ENCODE measurements at regions not wholly inside any gene's neighbourhood (a gene's known extent, or its start where the extent isn't known, plus 50 kb on each side); places are given as distances from the start of the nearest gene placed in this dataset.

GRCh38 chr2:161078211-161078539, 82.1 kb upstream of the TANK start:
- H3K36me3 Mint-ChIP-seq, result no peaks in the 10 kb centered on the region
- H3K9me3 Mint-ChIP-seq, result peaks cover 8% of the 10 kb centered on the region
- no peak overlapping the region for H3K4me3 Mint-ChIP-seq
- no peaks in the 10 kb centered on the region for H3K27me3 Mint-ChIP-seq (ENCODE audit: low read depth)
- H3K27ac Mint-ChIP-seq, result no peak overlapping the region
- TF ChIP-seq, protein P1, sequence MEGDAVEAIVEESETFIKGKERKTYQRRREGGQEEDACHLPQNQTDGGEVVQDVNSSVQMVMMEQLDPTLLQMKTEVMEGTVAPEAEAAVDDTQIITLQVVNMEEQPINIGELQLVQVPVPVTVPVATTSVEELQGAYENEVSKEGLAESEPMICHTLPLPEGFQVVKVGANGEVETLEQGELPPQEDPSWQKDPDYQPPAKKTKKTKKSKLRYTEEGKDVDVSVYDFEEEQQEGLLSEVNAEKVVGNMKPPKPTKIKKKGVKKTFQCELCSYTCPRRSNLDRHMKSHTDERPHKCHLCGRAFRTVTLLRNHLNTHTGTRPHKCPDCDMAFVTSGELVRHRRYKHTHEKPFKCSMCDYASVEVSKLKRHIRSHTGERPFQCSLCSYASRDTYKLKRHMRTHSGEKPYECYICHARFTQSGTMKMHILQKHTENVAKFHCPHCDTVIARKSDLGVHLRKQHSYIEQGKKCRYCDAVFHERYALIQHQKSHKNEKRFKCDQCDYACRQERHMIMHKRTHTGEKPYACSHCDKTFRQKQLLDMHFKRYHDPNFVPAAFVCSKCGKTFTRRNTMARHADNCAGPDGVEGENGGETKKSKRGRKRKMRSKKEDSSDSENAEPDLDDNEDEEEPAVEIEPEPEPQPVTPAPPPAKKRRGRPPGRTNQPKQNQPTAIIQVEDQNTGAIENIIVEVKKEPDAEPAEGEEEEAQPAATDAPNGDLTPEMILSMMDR (IDR thresholded peaks at IDR 0.05; ENCODE audit: unreplicated experiment), result no peak
- no peak for DNase-seq (ENCODE audit: low spot score in 2 of 2, unreplicated experiment in 2 of 2)
- H3K4me1 Mint-ChIP-seq, result peaks cover 8% of the 10 kb centered on the region

DNA sequence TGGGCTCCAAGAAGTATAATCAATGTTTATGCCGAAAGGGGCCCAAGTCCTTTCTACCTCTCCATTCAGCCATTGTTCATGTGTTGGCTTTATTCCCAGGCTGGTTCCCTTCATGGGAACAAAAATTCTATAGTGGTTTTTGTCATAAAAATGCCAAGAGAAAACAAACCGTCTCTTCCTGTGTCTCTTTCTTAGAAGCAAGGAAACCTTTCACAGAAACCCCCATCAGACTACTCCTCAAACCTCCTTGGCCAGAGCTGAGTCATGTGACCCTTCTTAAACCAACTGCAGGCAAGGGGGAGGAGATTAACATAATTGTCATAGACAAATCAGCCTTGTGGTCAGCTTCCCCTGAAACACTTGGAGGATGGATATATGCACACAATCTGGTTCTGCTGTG, 75.1 kb upstream of the TANK start:
- no peaks in the 10 kb centered on the region for H3K27me3 Mint-ChIP-seq (ENCODE audit: low read depth)
- H3K36me3 Mint-ChIP-seq, result no peaks in the 10 kb centered on the region
- H3K4me1 Mint-ChIP-seq, result no peaks in the 10 kb centered on the region
- no peak overlapping the region for H3K4me3 Mint-ChIP-seq
- DNase-seq (ENCODE audit: low spot score in 2 of 2, unreplicated experiment in 2 of 2), result no peak
- H3K9me3 Mint-ChIP-seq, result peaks cover 4% of the 10 kb centered on the region
- no peak overlapping the region for H3K27ac Mint-ChIP-seq
- TF ChIP-seq, protein P1 (IDR thresholded peaks at IDR 0.05; ENCODE audit: unreplicated experiment), result no peak

- Mint-ChIP-seq H3K4me1 (no peaks in the 10 kb centered on the region), H3K4me3 (no peak overlapping the region), H3K9me3 (no peaks in the 10 kb centered on the region), H3K36me3 (no peaks in the 10 kb centered on the region), H3K27ac (no peak overlapping the region), H3K27me3 (ENCODE audit: low read depth) (no peaks in the 10 kb centered on the region)
- DNase-seq (ENCODE audit: low spot score in 2 of 2, unreplicated experiment in 2 of 2), result no peak
- TF ChIP-seq, protein P1 (IDR thresholded peaks at IDR 0.05; ENCODE audit: unreplicated experiment), result no peak
These were observed 71.4 kb upstream of the TANK start for GRCh38 chr2:161088658-161089350.

DNA sequence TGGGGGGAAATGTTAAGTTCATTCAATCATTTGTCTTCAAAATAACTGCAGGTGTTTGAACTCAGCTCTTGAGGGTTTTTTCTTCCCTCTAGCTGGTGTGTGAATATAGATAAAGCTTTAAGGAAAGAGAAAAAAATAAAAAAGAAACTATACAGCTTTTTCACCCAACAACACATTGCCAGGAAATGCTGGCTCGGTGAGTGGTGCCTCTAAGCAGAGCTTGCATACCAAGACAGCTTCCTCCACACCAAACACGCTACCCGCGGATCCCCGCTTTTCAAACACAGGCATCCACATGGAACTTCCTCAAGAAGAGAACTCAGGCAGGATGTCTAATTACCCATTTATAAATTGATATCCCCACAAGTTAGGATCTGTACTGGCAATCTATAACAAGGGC, 69.8 kb upstream of the TANK start:
- TF ChIP-seq, protein P1 (IDR thresholded peaks at IDR 0.05; ENCODE audit: unreplicated experiment), result no peak
- H3K4me1 Mint-ChIP-seq, result peaks cover 4% of the 10 kb centered on the region
- no peaks in the 10 kb centered on the region for H3K9me3 Mint-ChIP-seq
- no peak for DNase-seq (ENCODE audit: low spot score in 2 of 2, unreplicated experiment in 2 of 2)
- H3K4me3 Mint-ChIP-seq, result no peak overlapping the region
- H3K27me3 Mint-ChIP-seq (ENCODE audit: low read depth), result no peaks in the 10 kb centered on the region
- H3K36me3 Mint-ChIP-seq, result no peaks in the 10 kb centered on the region
- no peak overlapping the region for H3K27ac Mint-ChIP-seq

GRCh38 chr2:161095314-161095713, 64.9 kb upstream of the TANK start:
- Mint-ChIP-seq H3K4me1 (peaks cover 16% of the 10 kb centered on the region), H3K36me3 (peaks cover 4% of the 10 kb centered on the region), H3K9me3 (peaks cover 6% of the 10 kb centered on the region), H3K4me3 (no peak overlapping the region), H3K27me3 (ENCODE audit: low read depth) (no peaks in the 10 kb centered on the region), H3K27ac (peak overlapping the region; percentile 56)
- TF ChIP-seq, protein P1 (IDR thresholded peaks at IDR 0.05; ENCODE audit: unreplicated experiment), result no peak
- no peak for DNase-seq (ENCODE audit: low spot score in 2 of 2, unreplicated experiment in 2 of 2)

DNA sequence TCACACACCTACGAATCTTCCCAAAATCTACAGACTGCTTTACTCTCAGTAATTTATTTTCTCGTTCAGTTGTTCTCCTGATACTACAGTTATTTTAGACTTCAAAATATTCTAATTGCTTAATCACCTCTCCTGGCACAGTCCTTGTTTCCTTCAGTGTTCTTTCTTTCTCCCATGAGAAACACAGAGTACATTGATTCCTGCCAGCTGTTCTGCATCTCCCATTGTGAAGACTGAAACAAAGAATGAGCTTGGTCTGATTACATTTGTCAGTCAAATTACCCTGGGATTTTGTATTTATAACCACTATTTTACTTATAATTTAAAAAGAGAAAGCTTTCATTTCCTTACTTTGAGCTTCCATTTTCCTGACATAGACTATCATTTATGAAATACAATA, 63.9 kb upstream of the TANK start:
- no peak overlapping the region for H3K4me3 Mint-ChIP-seq
- peaks cover 6% of the 10 kb centered on the region for H3K9me3 Mint-ChIP-seq
- no peak for DNase-seq (ENCODE audit: low spot score in 2 of 2, unreplicated experiment in 2 of 2)
- H3K27ac Mint-ChIP-seq, result no peak overlapping the region
- TF ChIP-seq, protein P1 (IDR thresholded peaks at IDR 0.05; ENCODE audit: unreplicated experiment), result no peak
- peaks cover 4% of the 10 kb centered on the region for H3K36me3 Mint-ChIP-seq
- peaks cover 25% of the 10 kb centered on the region for H3K4me1 Mint-ChIP-seq
- H3K27me3 Mint-ChIP-seq (ENCODE audit: low read depth), result no peaks in the 10 kb centered on the region
